GM19238 (cell line): ENCODE measurements at regions not wholly inside any gene's neighbourhood (a gene's known extent, or its start where the extent isn't known, plus 50 kb on each side); places are given as distances from the start of the nearest gene placed in this dataset.
"Not testable (repeated sequence)": the region's sequence is repeated elsewhere in the genome, so short reads cannot be mapped to it uniquely, and the experiment has no call there.

Experiments
- DNase-seq: peaks from one replicate; pipeline ENCODE4 v3.0.0; 2011; ENCODE audit warnings: low spot score; ENCODE audit not compliant: insufficient read length

DNA sequence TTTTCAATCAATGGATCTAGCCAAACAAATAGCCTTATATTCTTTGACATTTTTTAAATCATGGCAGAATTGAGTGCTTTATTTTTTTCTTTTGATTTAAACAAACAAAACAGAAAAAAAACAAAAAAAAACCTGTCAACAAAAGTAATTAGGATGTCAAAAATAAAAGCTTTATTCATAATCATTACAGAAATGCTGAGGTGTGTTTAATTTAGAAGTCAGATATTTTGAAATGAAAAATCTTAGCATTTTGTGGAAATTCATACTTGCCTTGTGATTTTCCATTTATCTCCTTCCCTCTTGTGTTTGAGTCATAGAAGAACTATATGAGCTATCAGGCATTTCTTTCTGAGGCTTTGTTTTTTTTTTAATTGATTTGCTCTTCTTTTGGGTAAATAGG is 387.0 kb upstream of the STXBP6 start:
- no peak for DNase-seq

DNA sequence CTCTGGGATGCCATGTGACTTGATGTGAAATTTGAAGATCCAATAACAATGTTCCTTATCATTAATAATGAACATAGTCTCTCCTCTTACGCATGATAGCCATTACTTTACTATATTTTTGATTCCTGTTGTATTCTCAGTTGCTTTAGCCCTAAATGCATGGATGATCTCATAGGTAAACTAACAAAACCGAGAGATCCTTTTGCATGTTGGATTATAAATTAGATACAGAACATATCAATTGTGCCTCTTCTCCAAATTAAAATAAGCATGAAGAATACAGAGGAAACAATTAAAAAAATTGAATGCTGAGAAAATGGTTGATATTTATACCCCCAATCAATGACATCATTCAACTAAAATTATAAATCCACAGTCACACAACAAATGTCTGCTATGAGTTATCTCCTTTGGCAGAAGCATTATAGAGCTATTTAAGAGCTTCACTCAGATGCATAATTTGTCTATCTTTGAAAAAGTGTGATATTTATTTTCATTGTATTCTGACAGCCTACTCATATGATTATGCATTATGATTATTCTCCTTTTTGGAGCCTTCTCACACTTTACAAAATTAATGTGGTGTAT is 386.4 kb upstream of the STXBP6 start:
- DNase-seq = no peak

DNA sequence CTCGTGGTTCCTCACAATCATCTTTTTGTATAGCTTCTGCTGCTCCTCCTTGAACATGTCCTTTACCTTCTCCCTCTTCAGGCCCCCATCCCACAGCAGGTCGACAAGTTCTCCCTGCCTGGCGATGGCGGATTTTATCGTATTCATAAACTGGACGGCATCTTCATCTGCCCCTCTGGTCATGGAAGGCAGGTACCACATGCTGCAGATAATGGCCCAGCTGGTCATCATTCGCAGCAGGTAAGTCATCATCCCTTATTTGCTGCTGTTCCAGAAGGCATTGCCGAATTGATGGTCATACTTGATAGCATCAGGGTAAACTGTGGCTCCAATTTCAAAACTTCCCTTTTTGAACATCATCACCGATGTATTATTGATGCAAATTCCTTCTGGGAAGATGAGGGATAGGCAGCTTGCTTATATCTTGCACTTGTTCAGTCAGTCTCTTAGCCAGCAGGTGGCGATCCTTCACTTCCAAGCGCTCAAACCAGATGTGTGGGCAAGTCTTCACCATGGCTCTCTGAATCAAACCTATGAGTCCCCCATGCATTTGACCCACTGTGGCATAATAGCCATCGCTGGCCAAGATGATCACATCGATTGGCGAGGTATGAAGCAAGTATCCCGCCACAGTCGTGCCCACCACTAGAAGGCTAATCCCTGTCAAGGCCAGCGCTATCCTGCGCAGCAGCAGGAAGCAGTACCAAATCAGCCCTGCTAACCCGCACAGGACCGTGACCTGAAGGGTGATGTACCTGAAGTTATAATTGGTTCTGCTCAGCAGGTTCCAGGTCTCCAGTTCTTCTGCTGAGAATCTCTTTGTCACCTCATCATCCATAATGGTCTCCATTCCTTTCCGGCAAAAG is 381.5 kb upstream of the STXBP6 start:
- no peak for DNase-seq

DNA sequence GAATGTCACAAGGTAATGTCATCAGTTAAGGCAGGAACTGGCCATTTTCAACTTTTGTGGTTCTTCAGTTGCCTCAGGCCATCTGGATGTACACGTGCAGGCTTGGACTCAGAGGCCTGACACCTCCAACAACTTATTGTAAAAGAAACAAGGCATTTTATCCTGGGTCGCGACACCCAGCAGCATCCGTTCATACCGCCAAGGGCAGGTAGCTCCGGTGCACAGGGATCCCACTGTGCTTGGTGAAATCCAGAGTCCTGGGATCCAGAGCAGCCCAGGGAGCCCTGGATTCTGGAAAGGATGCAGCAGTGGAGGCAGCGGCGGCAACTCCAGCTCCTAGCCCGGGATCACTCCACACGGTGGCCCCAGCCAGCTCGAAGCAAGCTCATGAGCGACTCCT is 380.9 kb upstream of the STXBP6 start:
- DNase-seq = no peak

DNA sequence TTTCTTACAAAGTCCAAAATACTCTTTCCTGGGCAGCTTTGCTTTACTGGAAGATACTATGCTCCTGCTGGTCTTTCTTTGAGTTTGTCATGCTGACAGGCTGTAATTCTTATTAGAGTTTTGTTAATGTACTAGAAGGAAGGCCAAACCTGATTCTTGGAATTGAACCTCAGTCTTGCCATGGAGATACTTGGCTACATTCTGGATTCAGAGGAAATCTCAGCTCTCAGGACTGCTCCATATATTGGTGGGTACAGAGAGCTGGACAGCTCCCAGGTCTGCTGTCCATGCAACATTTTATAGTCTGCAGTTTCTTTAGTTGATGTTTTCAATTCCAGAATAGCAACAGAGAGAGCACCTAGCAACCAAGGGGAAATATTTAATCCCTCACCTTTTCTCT is 363.1 kb upstream of the STXBP6 start:
- DNase-seq = no peak

DNA sequence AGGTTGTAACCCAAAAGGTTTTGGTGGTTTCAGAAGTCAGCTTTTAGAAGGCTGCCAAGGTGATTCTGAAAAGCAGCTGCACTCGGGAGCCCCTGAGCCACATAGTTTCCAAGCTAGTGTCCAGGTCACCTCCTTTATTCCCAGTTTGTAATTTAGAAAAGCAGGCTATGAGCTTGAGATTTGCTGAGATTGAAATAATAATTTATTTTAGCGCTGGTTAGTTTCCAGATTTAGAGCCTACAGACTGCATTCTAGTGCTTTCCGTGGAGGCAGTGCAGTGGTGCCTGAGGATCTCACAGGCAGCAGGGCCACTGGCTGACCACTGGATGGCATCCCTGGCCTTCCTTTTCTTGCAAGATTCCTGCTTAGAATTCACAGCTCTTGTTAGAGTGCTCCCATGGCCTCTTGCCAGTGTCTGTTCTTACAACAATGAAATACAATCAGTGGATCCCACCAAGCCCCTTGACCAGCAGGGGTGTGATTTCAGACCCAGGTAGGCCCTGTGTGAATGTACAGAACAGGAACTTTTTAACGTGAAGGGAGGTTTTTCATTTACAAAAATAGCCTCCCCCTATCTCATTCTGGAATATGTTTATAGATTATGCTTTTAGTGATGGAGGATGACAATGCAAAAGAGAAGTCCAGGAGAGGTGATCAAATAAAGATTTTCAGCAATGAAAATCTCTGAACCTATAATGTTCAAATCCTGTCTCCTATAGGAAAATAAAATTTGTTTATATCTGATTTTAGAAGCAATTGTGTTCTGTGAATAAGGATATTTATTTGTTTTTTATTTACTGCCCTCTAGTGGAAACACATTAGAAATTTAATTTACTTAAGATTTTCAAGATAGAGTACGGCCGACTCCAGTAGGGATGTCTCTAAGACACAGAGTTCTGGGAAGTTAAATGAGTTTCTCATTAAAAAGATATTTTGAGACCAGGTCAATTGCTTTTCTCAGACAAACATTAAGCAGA is 362.1 kb upstream of the STXBP6 start:
- DNase-seq = no peak

DNA sequence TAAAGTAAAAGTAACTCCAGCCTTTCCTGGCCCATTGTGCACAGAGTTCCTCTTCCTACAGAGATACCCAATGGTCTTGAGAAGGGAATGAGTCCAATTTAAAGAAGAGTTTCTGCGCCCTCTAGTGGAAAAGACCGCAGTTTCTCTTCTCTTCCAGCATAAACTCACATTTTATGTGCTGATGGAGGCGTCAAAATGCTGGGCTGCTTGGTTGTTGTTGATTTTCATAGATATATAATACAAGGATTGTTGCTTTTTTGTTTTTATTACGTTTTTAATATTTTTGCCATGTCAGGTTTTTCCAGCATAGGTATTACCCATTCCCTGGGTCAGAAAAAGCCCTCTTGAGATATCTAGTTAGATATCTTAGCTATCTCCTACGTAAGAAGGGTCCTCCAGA is 356.9 kb upstream of the STXBP6 start:
- no peak for DNase-seq

DNA sequence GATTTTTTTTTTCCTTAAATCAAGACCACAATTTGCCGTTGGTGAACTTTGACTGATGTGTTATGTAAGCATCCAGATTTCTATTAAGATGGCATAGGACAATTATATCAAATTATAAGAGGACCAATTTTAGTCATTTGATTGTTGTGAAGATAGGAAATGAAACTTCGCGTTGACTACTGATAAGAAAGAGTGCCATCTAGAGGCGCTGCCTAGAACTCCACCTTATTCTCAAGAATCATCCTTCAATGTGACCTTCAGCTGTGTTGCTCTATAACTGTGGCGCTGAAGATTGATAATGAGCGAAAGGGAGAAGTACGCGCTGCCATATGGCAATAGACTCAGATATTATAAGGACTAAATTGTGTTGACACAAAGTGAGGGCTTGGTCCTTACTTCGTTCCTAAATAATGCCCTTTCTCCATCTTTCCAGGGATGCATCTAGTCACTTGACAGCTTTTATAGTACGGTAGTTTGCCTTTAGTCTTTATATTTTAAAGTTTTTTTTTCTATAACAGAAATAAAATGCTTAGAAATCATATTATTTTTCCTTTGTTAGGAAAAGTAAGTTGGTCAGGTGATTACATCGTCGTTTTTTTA is 350.8 kb upstream of the STXBP6 start:
- no peak for DNase-seq

DNA sequence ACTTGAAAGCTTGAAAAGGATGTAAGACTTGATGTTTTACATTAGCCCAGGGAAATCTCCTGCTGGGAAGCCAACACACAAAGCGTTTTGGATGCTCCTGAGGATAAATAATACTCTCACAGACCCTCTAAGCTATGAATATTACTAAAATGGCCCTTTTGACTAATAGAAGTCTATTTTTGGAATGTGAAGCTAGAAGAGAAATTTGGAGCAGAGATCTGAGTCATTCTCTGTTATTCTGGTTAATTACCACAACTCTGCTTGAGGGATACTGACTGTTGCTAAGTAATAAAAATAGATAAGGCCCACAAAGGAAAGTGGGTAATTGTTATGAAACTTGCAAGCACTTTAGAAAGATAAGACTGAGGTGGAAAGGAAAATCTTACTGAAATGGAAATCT is 346.2 kb upstream of the STXBP6 start:
- no peak for DNase-seq

DNA sequence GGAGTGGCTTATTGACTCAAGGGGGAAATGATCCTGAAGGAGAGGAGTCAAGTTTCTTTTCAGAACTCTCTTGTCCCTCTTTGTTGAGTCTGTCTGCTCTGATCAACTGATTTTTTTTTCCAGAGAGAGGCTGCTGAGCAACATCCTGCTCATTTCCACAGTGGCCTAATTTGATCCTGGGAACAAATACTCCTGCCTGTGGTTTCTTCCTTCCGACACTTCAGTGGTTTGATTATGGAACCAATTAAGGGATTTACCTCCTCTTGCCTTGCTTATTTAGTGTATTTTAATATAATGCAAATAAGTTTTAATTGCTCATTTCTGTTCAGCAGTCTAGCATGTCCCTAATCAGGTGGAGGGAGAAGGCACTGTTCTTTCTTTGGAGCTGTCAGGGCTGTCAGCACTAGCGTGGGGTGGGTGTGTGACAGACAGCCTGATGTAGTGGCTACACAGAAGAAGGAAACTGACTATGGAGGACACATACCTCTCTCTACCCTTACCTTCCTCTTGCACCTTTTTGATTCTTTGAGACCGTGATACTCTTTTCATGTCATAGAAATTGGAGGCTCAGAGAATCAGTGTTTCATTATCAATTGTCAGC is 344.9 kb upstream of the STXBP6 start:
- DNase-seq = no peak

DNA sequence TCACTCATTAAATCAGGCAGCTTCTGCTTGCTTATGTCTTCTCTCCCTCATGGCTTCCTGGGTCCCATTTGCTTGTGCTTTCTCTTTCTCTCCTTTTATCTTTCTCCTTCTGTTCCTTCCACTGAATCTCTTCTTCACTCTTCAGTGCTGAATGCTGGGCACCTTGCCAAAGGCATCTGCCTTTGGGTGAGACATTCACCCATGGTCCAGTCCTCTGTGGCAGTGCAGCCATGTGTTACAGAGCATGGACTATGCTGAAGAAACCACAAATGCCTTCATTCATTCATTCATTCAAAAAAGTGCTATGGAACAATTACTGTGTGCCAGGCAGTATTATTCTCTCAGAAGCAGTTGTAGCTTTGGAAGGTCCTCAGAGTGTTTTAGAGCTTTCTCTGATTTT is 344.4 kb upstream of the STXBP6 start:
- no peak for DNase-seq

DNA sequence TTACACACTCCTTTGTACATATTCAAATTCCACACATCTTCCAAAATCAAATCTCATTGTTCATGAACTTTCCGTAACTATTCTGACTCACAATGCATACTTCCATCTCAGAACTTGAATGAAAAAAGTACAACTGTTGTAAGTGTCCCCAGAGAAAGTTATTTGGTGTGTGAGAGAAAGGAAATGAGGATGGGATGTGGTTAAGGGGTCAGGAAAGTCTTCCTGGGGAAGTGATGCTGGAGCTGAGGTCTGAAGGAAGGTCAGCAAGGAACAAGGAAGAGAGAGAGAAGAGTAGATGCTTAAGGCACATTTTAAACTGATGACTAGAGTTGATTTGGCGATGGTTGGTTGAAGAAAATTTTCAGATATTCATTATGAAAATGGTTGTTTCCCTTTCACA is 340.0 kb upstream of the STXBP6 start:
- no peak for DNase-seq

DNA sequence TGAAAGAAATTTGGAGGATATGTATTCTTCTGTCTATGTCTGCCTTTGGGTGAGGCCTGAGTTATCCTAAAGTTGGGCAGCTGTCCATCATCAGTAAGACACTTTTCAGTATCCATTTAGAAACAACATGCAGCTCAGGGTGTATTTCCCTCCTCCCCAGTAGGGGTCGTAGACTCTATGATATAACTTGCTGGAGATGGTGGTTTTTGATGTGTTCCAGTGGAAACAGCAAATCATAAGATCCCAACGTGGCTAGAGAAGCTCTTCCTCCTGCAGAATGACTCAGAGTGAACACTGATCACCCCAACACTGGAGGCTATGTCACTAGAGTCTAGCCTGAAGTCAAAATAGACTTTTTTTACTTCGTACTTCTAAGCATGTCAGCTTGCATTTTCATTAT is 331.6 kb upstream of the STXBP6 start:
- DNase-seq = no peak

DNA sequence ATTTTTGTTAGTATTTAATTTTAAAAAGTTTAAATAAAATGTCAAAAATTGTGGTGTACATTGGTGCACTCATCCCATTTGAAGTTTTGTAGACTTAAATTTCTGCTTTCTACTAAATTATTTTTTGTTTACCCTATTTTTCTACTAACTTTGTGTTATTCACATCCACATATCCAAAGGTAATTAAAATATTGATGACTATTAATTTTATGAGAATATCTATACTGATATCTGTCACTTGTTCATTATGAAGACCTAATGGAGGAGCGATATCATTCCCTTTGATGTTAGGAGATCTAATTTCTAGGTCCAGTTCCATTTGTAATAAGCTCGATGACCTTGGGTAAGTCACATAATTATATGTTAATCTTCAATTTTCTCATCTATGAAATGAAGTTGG is 325.7 kb upstream of the STXBP6 start:
- no peak for DNase-seq

DNA sequence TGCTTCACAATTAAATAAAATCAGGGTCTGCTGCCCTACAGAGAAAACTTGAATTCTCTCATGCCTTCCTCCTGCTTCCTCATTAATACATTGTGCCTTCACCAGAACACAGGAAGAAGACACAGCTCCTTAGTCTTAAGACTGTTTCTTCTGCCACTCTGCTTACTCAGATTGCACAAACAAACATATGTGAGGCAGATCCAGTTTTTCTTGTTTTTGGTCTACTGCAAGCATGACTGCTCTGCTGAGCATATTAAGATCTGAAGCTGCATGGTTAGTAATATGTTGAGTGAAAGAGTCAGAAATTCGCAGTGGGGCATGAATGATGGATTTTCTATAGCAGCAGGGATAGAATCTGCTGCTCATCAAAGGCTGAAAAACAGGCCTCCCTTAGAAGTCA is 321.1 kb upstream of the STXBP6 start:
- no peak for DNase-seq

DNA sequence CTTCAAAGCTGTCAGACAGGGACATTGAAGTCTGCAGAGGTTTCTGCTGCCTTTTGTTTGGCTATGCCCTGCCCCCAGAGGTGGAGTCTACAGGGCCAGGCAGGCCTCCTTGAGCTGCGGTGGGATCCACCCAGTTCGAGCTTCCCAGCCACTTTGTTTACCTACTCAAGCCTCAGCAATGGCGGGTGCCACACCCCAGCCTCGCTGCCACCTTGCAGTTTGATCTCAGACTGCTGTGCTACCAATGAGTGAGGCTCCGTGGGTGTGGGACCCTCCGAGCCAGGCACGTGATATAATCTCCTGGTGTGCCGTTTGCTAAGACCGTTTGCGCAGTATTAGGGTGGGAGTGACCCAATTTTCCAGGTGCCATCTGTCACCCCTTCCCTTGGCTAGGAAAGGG is 320.1 kb upstream of the STXBP6 start:
- DNase-seq = not testable (repeated sequence)

DNA sequence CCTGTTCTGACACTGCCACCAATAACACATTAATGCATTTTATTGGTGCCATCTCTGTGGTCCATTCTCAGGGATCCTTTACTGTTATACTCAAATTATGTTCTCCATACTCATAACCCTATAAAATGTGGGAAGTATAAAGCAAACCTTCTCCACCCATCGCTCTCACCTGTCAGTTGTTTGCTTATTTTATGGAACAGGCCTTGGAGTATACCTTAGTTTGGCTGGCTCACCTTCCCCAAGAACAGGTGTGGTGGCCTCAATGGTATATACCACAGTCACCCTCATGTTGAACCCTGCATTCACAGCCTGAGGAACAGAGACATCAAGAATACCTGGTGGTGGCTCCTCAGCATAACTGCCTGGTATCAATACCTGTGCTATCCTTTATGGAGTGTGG is 308.4 kb upstream of the STXBP6 start:
- DNase-seq = no peak

DNA sequence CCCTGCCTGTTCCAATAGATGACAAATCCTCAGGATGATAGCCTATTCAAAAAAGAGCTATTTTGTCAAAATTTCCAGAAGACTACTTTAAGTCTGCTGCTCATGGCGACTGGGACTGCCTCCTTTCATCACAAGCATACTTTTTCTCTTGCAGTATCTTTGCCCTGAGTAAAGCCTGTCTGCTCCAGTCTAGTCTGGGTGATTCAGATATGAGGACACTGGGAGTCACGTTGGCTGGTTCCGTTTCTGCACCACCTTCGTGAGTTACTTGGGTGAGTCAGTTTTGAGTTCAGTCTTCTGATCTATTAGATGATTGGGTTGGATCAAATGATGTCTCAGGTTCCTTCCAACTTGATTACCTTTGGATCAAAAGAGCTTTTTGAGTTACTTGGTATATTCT is 301.3 kb upstream of the STXBP6 start:
- DNase-seq = no peak

DNA sequence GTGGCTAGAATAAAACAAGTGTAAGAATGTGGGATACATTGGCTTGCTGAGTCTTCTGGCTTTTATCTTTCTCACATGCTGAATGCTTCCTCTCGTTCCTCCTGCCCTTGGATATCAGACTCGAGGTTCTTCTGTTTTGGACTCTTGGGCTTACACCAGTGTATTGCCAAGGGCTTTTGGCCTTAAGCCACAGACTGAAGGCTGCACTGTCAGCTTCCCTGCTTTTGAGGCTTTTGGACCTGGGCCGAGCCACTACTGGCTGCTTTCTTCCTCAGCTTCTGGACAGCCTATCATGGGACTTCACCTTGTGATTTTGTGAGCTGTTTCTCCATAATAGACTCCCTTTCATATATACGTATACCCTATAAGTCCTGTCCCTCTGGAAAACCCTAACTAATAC is 300.9 kb upstream of the STXBP6 start:
- no peak for DNase-seq

DNA sequence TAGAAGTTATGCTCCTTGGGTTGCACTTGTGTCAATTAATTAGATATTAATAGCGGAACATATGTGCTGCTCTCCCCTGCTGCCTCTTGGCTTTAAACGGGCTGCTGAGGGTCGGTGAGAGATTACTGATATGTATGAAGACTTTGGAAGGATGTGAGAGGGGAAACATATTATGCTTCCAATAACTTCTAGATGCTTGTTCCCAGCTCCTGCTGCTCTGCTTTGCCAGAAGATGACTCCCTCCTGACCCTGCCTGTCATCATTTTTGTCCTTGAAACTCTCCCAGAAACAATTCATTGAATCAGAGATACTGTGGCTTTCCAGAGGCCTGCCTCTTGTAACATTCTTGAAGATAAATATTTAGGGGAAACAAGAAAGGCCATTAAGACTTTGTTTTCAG is 300.1 kb upstream of the STXBP6 start:
- no peak for DNase-seq

DNA sequence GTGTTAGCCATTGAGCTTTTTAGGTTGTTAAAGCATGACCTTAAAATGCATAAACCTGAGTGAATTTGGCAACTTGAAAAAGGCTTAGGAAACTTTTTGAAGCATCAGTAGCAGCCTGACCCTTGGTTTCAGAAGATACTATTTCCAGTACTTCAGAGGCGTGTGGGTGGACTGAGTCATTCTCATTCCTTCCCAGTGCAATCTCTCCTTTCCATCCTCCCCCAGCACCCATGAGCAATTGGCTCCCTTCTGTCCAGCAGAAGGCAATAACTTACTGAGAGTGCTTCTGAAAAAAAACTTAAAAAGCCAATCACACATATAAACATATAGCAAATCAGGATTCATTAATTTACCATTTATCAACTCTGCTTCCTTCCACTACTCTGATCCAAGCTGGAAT is 299.3 kb upstream of the STXBP6 start:
- no peak for DNase-seq
